ENCODE measurements at regions not wholly inside any gene's neighbourhood (a gene's known extent, or its start where the extent isn't known, plus 50 kb on each side); places are given as distances from the start of the nearest gene placed in this dataset.

GRCh38 chr3:27544372-27544865, 60.2 kb upstream of the SLC4A7 start:
- H3K4me3 ChIP-seq (ENCODE audit: low read length, poor library complexity, severe bottlenecking): no peak overlapping the region
- no peaks in the 10 kb centered on the region for H4K20me1 ChIP-seq (ENCODE audit: insufficient read depth, low read length, poor library complexity, severe bottlenecking)
- no peaks in the 10 kb centered on the region for H3F3A ChIP-seq (ENCODE audit: low read depth)
- H3K9me3 ChIP-seq (ENCODE audit: insufficient read depth, low read depth, low read length): no peaks in the 10 kb centered on the region
- H3K9ac ChIP-seq (ENCODE audit: low read depth, low read length, poor library complexity, severe bottlenecking): no peak overlapping the region
- H3K9me2 ChIP-seq (replicated peaks; ENCODE audit: low read depth, low read length): no peaks in the 10 kb centered on the region
- no peaks in the 10 kb centered on the region for H3K4me1 ChIP-seq (ENCODE audit: insufficient read depth, low read length, poor library complexity, severe bottlenecking)
- no peaks in the 10 kb centered on the region for H3K79me2 ChIP-seq (ENCODE audit: insufficient read depth, low read length)
- no peak overlapping the region for H2AFZ ChIP-seq (ENCODE audit: low read length)
- no peak overlapping the region for H3K4me2 ChIP-seq (ENCODE audit: low read depth, low read length, poor library complexity, severe bottlenecking)
- TF ChIP-seq EZH2phosphoT487 (IDR thresholded peaks at IDR 0.05; ENCODE audit: borderline replicate concordance) (no peak), CTCF (conservative IDR thresholded peaks at IDR 0.05; ENCODE audit: low read length) (no peak)
- H3K27me3 ChIP-seq (ENCODE audit: insufficient read depth, low read length, poor library complexity, severe bottlenecking): no peaks in the 10 kb centered on the region
- no peaks in the 10 kb centered on the region for H3K36me3 ChIP-seq (ENCODE audit: insufficient read depth, low read length)

- no peaks in the 10 kb centered on the region for H3K9me2 ChIP-seq (replicated peaks; ENCODE audit: low read depth, low read length)
- H3K4me1 ChIP-seq (ENCODE audit: insufficient read depth, low read length, poor library complexity, severe bottlenecking): no peaks in the 10 kb centered on the region
- H4K20me1 ChIP-seq (ENCODE audit: insufficient read depth, low read length, poor library complexity, severe bottlenecking): no peaks in the 10 kb centered on the region
- no peak overlapping the region for H3K4me2 ChIP-seq (ENCODE audit: low read depth, low read length, poor library complexity, severe bottlenecking)
- TF ChIP-seq CTCF (conservative IDR thresholded peaks at IDR 0.05; ENCODE audit: low read length) (no peak), EZH2phosphoT487 (IDR thresholded peaks at IDR 0.05; ENCODE audit: borderline replicate concordance) (no peak)
- H3K4me3 ChIP-seq (ENCODE audit: low read length, poor library complexity, severe bottlenecking): no peak overlapping the region
- no peaks in the 10 kb centered on the region for H3K9me3 ChIP-seq (ENCODE audit: insufficient read depth, low read depth, low read length)
- no peak overlapping the region for H2AFZ ChIP-seq (ENCODE audit: low read length)
- H3K27me3 ChIP-seq (ENCODE audit: insufficient read depth, low read length, poor library complexity, severe bottlenecking): no peaks in the 10 kb centered on the region
- H3K79me2 ChIP-seq (ENCODE audit: insufficient read depth, low read length): no peaks in the 10 kb centered on the region
- no peaks in the 10 kb centered on the region for H3F3A ChIP-seq (ENCODE audit: low read depth)
- no peaks in the 10 kb centered on the region for H3K36me3 ChIP-seq (ENCODE audit: insufficient read depth, low read length)
- no peak overlapping the region for H3K9ac ChIP-seq (ENCODE audit: low read depth, low read length, poor library complexity, severe bottlenecking)
Measured at GRCh38 chr3:27542476-27542875, 58.3 kb upstream of the SLC4A7 start.

GRCh38 chr3:27540231-27540630, 56.0 kb upstream of the SLC4A7 start:
- Histone ChIP-seq H3K9me2 (replicated peaks; ENCODE audit: low read depth, low read length) (no peaks in the 10 kb centered on the region), H3K79me2 (ENCODE audit: insufficient read depth, low read length) (no peaks in the 10 kb centered on the region), H3K4me3 (ENCODE audit: low read length, poor library complexity, severe bottlenecking) (no peak overlapping the region), H3K9ac (ENCODE audit: low read depth, low read length, poor library complexity, severe bottlenecking) (no peak overlapping the region), H3K36me3 (ENCODE audit: insufficient read depth, low read length) (no peaks in the 10 kb centered on the region), H3F3A (ENCODE audit: low read depth) (no peaks in the 10 kb centered on the region), H3K4me2 (ENCODE audit: low read depth, low read length, poor library complexity, severe bottlenecking) (no peak overlapping the region), H3K4me1 (ENCODE audit: insufficient read depth, low read length, poor library complexity, severe bottlenecking) (no peaks in the 10 kb centered on the region), H4K20me1 (ENCODE audit: insufficient read depth, low read length, poor library complexity, severe bottlenecking) (no peaks in the 10 kb centered on the region), H2AFZ (ENCODE audit: low read length) (no peak overlapping the region), H3K9me3 (ENCODE audit: insufficient read depth, low read depth, low read length) (no peaks in the 10 kb centered on the region), H3K27me3 (ENCODE audit: insufficient read depth, low read length, poor library complexity, severe bottlenecking) (no peaks in the 10 kb centered on the region)
- no peak for TF ChIP-seq CTCF (conservative IDR thresholded peaks at IDR 0.05; ENCODE audit: low read length)
- no peak for TF ChIP-seq EZH2phosphoT487 (IDR thresholded peaks at IDR 0.05; ENCODE audit: borderline replicate concordance)
